ENCODE measurements at regions not wholly inside any gene's neighbourhood (a gene's known extent, or its start where the extent isn't known, plus 50 kb on each side); places are given as distances from the start of the nearest gene placed in this dataset.

GRCh38 chr22:49026494-49027367 is 800.9 kb downstream of the BRD1 start:
- DNase-seq: no peak

DNA sequence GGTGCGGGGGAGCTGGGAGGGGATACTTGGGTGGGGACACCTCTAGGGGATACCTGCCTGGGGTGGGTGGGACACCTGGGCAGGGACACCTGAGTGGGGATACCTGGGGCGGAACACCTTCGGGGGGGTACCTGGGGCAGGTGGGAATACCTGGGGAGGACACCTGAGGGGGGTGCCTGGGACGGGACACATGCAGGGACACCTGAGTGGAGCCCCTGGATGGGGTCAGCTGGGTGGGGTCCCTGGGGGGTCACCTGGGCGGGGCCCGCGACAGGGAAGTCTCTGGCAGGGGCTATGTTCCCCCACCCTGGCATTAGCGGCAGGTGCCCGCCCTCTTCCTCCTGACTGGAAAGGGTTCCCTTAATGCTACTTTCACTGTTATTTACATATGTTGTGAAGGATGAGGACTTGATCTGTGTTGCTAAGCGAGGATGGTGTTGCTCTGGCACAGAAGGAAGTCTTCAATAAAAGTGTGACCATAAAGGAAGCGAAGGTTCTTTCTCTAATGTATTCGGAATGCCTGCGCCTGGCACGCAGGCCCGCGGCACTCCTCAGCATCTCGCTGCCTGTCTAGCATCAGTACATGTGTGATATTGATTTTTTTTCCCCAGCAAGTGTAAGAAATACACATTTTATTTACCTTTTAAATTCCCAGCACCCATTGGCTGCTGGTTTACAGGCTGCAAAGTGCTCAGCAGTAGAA is 801.7 kb downstream of the BRD1 start:
- DNase-seq: no peak

- no peak for DNase-seq
Measured at GRCh38 chr22:49024775-49025440, 802.8 kb downstream of the BRD1 start.

- no peak for DNase-seq
Measured at GRCh38 chr22:49023879-49024774, 803.5 kb downstream of the BRD1 start.

- DNase-seq: no peak
Measured at GRCh38 chr22:49023161-49023878, 804.4 kb downstream of the BRD1 start.

GRCh38 chr22:49022816-49023160 is 804.9 kb downstream of the BRD1 start:
- DNase-seq: no peak

DNA sequence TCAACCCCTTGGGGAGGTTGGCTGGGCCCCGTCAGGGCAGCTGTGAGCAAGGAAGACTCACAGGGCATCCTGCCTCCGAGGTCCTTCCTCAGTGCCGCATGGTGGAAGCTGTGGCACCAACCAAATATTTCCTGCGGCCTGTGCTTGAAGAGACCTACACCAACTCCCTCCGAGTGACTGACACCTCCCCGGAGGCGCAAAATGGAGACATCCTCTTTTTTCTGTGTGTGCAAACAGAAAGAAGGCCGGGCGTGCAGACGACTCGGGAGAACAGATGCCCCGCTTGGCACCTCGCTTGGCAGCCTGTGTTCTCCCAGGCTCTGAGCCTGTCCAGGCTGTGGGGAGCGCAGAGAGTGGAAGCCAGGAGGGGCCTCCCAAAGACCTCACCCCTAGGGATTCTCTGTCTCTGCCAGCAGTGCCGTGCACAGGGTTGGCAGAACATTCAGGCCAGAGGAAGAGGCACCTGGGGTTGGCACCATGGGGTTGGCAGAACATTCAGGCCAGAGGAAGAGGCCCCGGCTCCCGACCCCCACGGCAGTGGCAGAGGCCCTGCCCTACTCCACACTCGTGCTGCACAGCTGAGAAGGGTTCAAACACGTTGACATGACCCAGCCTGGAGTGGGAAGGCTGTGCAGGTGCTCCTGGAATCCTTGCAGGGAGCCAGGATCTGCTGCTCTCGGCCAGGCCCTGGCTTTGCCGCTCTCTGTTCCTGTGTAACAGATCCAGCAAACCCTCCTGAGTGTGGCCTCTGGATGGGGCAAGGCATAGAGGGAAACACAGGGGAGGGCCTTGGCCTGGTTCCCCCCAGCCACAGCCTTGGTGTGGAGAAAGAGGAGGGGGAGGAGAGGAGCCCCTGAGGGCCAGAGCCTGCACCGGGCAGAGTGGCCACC is 805.5 kb downstream of the BRD1 start:
- DNase-seq: no peak

- DNase-seq: no peak
Measured at GRCh38 chr22:49021131-49021925, 806.3 kb downstream of the BRD1 start.

- DNase-seq: no peak
Measured at GRCh38 chr22:49019737-49020713, 807.6 kb downstream of the BRD1 start.

GRCh38 chr22:49018601-49019000 is 809.1 kb downstream of the BRD1 start:
- no peak for DNase-seq

- no peak for DNase-seq
Measured at GRCh38 chr22:49017482-49018329, 810.0 kb downstream of the BRD1 start.

- no peak for DNase-seq
Measured at GRCh38 chr22:49016909-49017481, 810.7 kb downstream of the BRD1 start.

DNA sequence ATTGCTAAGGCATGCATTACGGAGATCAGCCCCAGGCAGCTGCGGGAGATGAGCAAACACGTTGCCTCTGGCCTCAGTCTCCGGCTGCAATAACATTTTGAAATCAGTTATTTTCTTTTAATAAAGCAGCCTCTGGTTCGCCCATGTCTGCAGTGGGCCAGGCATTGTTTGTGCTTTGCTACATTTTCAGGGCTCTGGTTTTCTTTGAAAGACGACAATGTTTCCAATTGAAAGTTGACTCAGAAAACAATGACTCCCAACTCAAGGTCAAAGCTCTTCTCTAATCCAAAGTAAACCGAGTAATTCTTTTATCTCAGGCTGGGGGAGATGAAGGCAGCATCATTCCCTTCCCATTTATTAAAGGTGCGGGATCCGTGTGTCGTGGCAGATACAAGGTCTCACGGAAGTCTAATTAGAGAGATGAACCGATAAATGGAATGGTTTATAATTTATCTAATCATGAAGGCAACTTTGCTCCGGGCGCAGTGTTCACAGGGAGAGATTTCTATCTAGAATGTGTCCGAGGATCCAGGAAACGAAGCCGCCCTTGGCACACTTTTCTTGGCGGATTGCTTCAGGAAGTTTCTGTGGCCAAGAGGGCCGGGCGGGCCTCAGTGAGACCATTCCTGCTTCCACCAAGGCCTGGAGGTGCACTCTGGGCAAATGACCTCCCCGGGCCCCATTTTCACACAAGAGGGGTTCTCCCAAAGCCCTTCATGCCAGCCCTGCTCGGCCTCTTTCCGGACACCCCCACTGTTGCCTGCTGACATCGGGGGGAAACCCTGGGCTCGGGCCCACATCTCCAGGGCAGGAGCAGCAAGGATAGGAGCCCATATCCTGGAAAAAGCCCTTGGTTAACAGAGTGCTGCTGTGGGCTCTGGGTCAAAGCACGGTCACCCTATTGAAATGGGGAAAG is 811.4 kb downstream of the BRD1 start:
- DNase-seq: no peak

DNA sequence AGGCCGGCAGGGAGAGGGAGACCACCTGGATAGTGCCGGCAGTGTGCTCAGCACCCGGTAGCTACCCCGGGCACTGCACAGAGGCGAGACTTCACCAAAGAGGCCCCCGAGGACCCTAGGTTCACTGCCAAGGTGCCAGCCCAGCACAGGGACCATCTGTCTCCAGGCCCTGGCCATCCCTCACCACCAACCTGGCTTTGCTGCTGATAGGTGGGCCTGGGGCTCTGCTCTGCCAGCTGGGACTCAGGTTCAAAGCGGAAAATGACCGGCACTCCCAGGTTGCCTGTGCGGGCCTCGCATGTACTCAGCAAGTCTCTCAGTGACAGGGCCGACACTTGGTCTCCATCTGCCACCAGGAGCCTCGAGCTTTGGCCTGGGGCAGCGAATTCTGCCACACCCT is 812.2 kb downstream of the BRD1 start:
- DNase-seq: no peak

GRCh38 chr22:49014227-49015201 is 813.2 kb downstream of the BRD1 start:
- DNase-seq: no peak
